ENCODE measurements at regions not wholly inside any gene's neighbourhood (a gene's known extent, or its start where the extent isn't known, plus 50 kb on each side); places are given as distances from the start of the nearest gene placed in this dataset.

GRCh38 chr20:12265662-12266061 is 348.0 kb downstream of the BTBD3 start:
- H3F3A ChIP-seq (ENCODE audit: control insufficient read depth, insufficient read depth) = no peaks in the 10 kb centered on the region
- no peak overlapping the region for H3K27ac ChIP-seq (ENCODE audit: low read depth, low read length)
- H3K79me2 ChIP-seq (ENCODE audit: control insufficient read depth, low read length) = no peaks in the 10 kb centered on the region
- no peaks in the 10 kb centered on the region for H3K36me3 ChIP-seq (ENCODE audit: control insufficient read depth, low read length)
- H3K4me3 ChIP-seq (ENCODE audit: low read length) = no peak overlapping the region
- TF ChIP-seq EZH2phosphoT487 (IDR thresholded peaks at IDR 0.05; ENCODE audit: borderline replicate concordance, low read length) (no peak), CTCF (IDR thresholded peaks at IDR 0.05; ENCODE audit: low read depth, low read length, poor library complexity, severe bottlenecking) (no peak)
- H3K4me1 ChIP-seq (ENCODE audit: control insufficient read depth, low read length) = no peaks in the 10 kb centered on the region
- H3K27me3 ChIP-seq (ENCODE audit: control insufficient read depth, low read length) = no peaks in the 10 kb centered on the region
- H4K20me1 ChIP-seq (ENCODE audit: control insufficient read depth, insufficient read depth, low read depth, low read length) = no peaks in the 10 kb centered on the region
- H3K4me2 ChIP-seq (ENCODE audit: low read length) = no peak overlapping the region
- H3K9me3 ChIP-seq (ENCODE audit: control insufficient read depth, insufficient read depth, low read length) = no peaks in the 10 kb centered on the region; the same call in 1 of the 2 replicates
- no peaks in the 10 kb centered on the region for H3K9me2 ChIP-seq (replicated peaks; ENCODE audit: control insufficient read depth, low read length)

GRCh38 chr20:12269579-12269978 is 351.9 kb downstream of the BTBD3 start:
- Histone ChIP-seq H4K20me1 (ENCODE audit: control insufficient read depth, insufficient read depth, low read depth, low read length) (no peaks in the 10 kb centered on the region), H3K9me3 (ENCODE audit: control insufficient read depth, insufficient read depth, low read length) (no peaks in the 10 kb centered on the region; the same call in 1 of the 2 replicates), H3K27ac (ENCODE audit: low read depth, low read length) (no peak overlapping the region), H3K36me3 (ENCODE audit: control insufficient read depth, low read length) (no peaks in the 10 kb centered on the region), H3K4me3 (ENCODE audit: low read length) (no peak overlapping the region), H3K27me3 (ENCODE audit: control insufficient read depth, low read length) (no peaks in the 10 kb centered on the region), H3F3A (ENCODE audit: control insufficient read depth, insufficient read depth) (no peaks in the 10 kb centered on the region), H3K4me2 (ENCODE audit: low read length) (no peak overlapping the region), H3K9me2 (replicated peaks; ENCODE audit: control insufficient read depth, low read length) (no peaks in the 10 kb centered on the region), H3K4me1 (ENCODE audit: control insufficient read depth, low read length) (no peaks in the 10 kb centered on the region), H3K79me2 (ENCODE audit: control insufficient read depth, low read length) (no peaks in the 10 kb centered on the region)
- TF ChIP-seq CTCF (IDR thresholded peaks at IDR 0.05; ENCODE audit: low read depth, low read length, poor library complexity, severe bottlenecking) = no peak
- no peak for TF ChIP-seq EZH2phosphoT487 (IDR thresholded peaks at IDR 0.05; ENCODE audit: borderline replicate concordance, low read length)

- no peak overlapping the region for H3K27ac ChIP-seq (ENCODE audit: low read depth, low read length)
- TF ChIP-seq EZH2phosphoT487 (IDR thresholded peaks at IDR 0.05; ENCODE audit: borderline replicate concordance, low read length) = no peak
- no peak for TF ChIP-seq CTCF (IDR thresholded peaks at IDR 0.05; ENCODE audit: low read depth, low read length, poor library complexity, severe bottlenecking)
- H4K20me1 ChIP-seq (ENCODE audit: control insufficient read depth, insufficient read depth, low read depth, low read length) = no peaks in the 10 kb centered on the region
- no peaks in the 10 kb centered on the region for H3K79me2 ChIP-seq (ENCODE audit: control insufficient read depth, low read length)
- no peaks in the 10 kb centered on the region for H3K27me3 ChIP-seq (ENCODE audit: control insufficient read depth, low read length)
- no peaks in the 10 kb centered on the region for H3F3A ChIP-seq (ENCODE audit: control insufficient read depth, insufficient read depth)
- H3K4me3 ChIP-seq (ENCODE audit: low read length) = no peak overlapping the region
- no peaks in the 10 kb centered on the region for H3K9me2 ChIP-seq (replicated peaks; ENCODE audit: control insufficient read depth, low read length)
- no peaks in the 10 kb centered on the region for H3K36me3 ChIP-seq (ENCODE audit: control insufficient read depth, low read length)
- H3K4me2 ChIP-seq (ENCODE audit: low read length) = no peak overlapping the region
- no peaks in the 10 kb centered on the region for H3K4me1 ChIP-seq (ENCODE audit: control insufficient read depth, low read length)
- H3K9me3 ChIP-seq (ENCODE audit: control insufficient read depth, insufficient read depth, low read length) = no peaks in the 10 kb centered on the region
Measured at GRCh38 chr20:12270863-12271262, 353.2 kb downstream of the BTBD3 start.

All from DOHH2 (cell line).